GF-D8 (cell line): ENCODE measurements at regions not wholly inside any gene's neighbourhood (a gene's known extent, or its start where the extent isn't known, plus 50 kb on each side); places are given as distances from the start of the nearest gene placed in this dataset.

ENCODE experiments used
- DNase-seq: peaks from one replicate; lab custom pipeline; 2025; lab: John Stamatoyannopoulos, UW

- DNase-seq: no peak
Measured at GRCh38 chr4:182015014-182015413, 228.2 kb upstream of the TENM3 start.

- DNase-seq: no peak
Measured at GRCh38 chr4:182015893-182016292, 227.3 kb upstream of the TENM3 start.

- DNase-seq: no peak
Measured at GRCh38 chr4:182017038-182017437, 226.2 kb upstream of the TENM3 start.

- DNase-seq: no peak
Measured at GRCh38 chr4:182018691-182019090, 224.5 kb upstream of the TENM3 start.

GRCh38 chr4:182019148-182019652 lies 224.0 kb upstream of the TENM3 start:
- DNase-seq: no peak

- DNase-seq: no peak
Measured at GRCh38 chr4:182022909-182023308, 220.3 kb upstream of the TENM3 start.

- no peak for DNase-seq
Measured at GRCh38 chr4:182023469-182023868, 219.7 kb upstream of the TENM3 start.

GRCh38 chr4:182042945-182043344 lies 200.3 kb upstream of the TENM3 start:
- no peak for DNase-seq

- no peak for DNase-seq
Measured at GRCh38 chr4:182048871-182049270, 194.3 kb upstream of the TENM3 start.

- no peak for DNase-seq
Measured at GRCh38 chr4:182056866-182057265, 186.3 kb upstream of the TENM3 start.

- DNase-seq: no peak
Measured at GRCh38 chr4:182062458-182062857, 180.7 kb upstream of the TENM3 start.

- DNase-seq: no peak
Measured at GRCh38 chr4:182062936-182063335, 180.3 kb upstream of the TENM3 start.

GRCh38 chr4:182063651-182064050 lies 179.6 kb upstream of the TENM3 start:
- no peak for DNase-seq

- no peak for DNase-seq
Measured at GRCh38 chr4:182065255-182065654, 177.9 kb upstream of the TENM3 start.

GRCh38 chr4:182066037-182066436 lies 177.2 kb upstream of the TENM3 start:
- DNase-seq: no peak

GRCh38 chr4:182067828-182068227 lies 175.4 kb upstream of the TENM3 start:
- DNase-seq: no peak

- DNase-seq: no peak
Measured at GRCh38 chr4:182068920-182069319, 174.3 kb upstream of the TENM3 start.

- no peak for DNase-seq
Measured at GRCh38 chr4:182073278-182073677, 169.9 kb upstream of the TENM3 start.

GRCh38 chr4:182074139-182074538 lies 169.1 kb upstream of the TENM3 start:
- no peak for DNase-seq

GRCh38 chr4:182074810-182075209 lies 168.4 kb upstream of the TENM3 start:
- no peak for DNase-seq

- DNase-seq: no peak
Measured at GRCh38 chr4:182082910-182083309, 160.3 kb upstream of the TENM3 start.

GRCh38 chr4:182083671-182084410 lies 159.4 kb upstream of the TENM3 start:
- DNase-seq: no peak

GRCh38 chr4:182085051-182085480 lies 158.1 kb upstream of the TENM3 start:
- no peak for DNase-seq

- DNase-seq: no peak
Measured at GRCh38 chr4:182089326-182089725, 153.9 kb upstream of the TENM3 start.
